Osteocyte (in vitro differentiated cells): ENCODE measurements at regions not wholly inside any gene's neighbourhood (a gene's known extent, or its start where the extent isn't known, plus 50 kb on each side); places are given as distances from the start of the nearest gene placed in this dataset.

Experiments used
- DNase-seq: peaks from one replicate; pipeline ENCODE4 v3.0.0; 2021; ENCODE audit warnings: mixed read lengths; ENCODE audit not compliant: unreplicated experiment; ENCODE audit errors: extremely low spot score
- H3K27ac Mint-ChIP-seq: one replicate; pipeline ENCODE4 v1.8.0; 2021; ENCODE audit warnings: mild to moderate bottlenecking, mixed read lengths; ENCODE audit not compliant: unreplicated experiment
- H3K27me3 Mint-ChIP-seq: one replicate; pipeline ENCODE4 v1.8.0; 2021; ENCODE audit warnings: mixed read lengths; ENCODE audit not compliant: unreplicated experiment
- H3K36me3 Mint-ChIP-seq: one replicate; pipeline ENCODE4 v1.8.0; 2021; ENCODE audit warnings: mixed read lengths; ENCODE audit not compliant: unreplicated experiment
- H3K4me1 Mint-ChIP-seq: one replicate; pipeline ENCODE4 v1.8.0; 2021; ENCODE audit warnings: mixed read lengths; ENCODE audit not compliant: unreplicated experiment
- H3K4me3 Mint-ChIP-seq: one replicate; pipeline ENCODE4 v1.8.0; 2021; ENCODE audit warnings: mild to moderate bottlenecking, moderate library complexity, mixed read lengths; ENCODE audit not compliant: unreplicated experiment
- H3K9me3 Mint-ChIP-seq: one replicate; pipeline ENCODE4 v1.8.0; 2021; ENCODE audit warnings: mixed read lengths; ENCODE audit not compliant: unreplicated experiment
- CTCF ChIP-seq: fragments of 200-600 bp; sonication (generic); IDR thresholded peaks from 2 replicates; pipeline ENCODE4 v1.5.0; 2021; ENCODE audit warnings: antibody characterized with exemption, mild to moderate bottlenecking, moderate library complexity

GRCh38 chr2:65586516-65586915 lies 154.1 kb upstream of the SPRED2 start:
- Mint-ChIP-seq H3K9me3 (peaks cover 3% of the 10 kb centered on the region), H3K27me3 (peaks cover 9% of the 10 kb centered on the region), H3K27ac (no peak overlapping the region), H3K4me1 (no peaks in the 10 kb centered on the region), H3K4me3 (no peak overlapping the region), H3K36me3 (no peaks in the 10 kb centered on the region)
- TF ChIP-seq CTCF: no peak
- no peak for DNase-seq

GRCh38 chr2:65583061-65583460 lies 150.7 kb upstream of the SPRED2 start:
- H3K36me3 Mint-ChIP-seq: no peaks in the 10 kb centered on the region

GRCh38 chr2:65582364-65582763 lies 150.0 kb upstream of the SPRED2 start:
- DNase-seq: no peak
- H3K4me3 Mint-ChIP-seq: no peak overlapping the region
- no peaks in the 10 kb centered on the region for H3K27me3 Mint-ChIP-seq

More at GRCh38 chr2:65583061-65583460, 150.7 kb upstream of the SPRED2 start:
- Mint-ChIP-seq H3K4me3 (no peak overlapping the region), H3K27ac (no peak overlapping the region), H3K4me1 (peaks cover 7% of the 10 kb centered on the region), H3K27me3 (no peaks in the 10 kb centered on the region), H3K9me3 (peaks cover 3% of the 10 kb centered on the region)
- TF ChIP-seq CTCF: no peak
- DNase-seq: no peak

GRCh38 chr2:65580824-65581223 lies 148.4 kb upstream of the SPRED2 start:
- no peak overlapping the region for H3K27ac Mint-ChIP-seq
- peaks cover 26% of the 10 kb centered on the region for H3K4me1 Mint-ChIP-seq
- H3K36me3 Mint-ChIP-seq: no peaks in the 10 kb centered on the region
- H3K9me3 Mint-ChIP-seq: peaks cover 5% of the 10 kb centered on the region
- H3K27me3 Mint-ChIP-seq: no peaks in the 10 kb centered on the region
- no peak for DNase-seq
- no peak for TF ChIP-seq CTCF
- H3K4me3 Mint-ChIP-seq: no peak overlapping the region

More at GRCh38 chr2:65582364-65582763, 150.0 kb upstream of the SPRED2 start:
- no peaks in the 10 kb centered on the region for H3K36me3 Mint-ChIP-seq
- H3K9me3 Mint-ChIP-seq: peaks cover 5% of the 10 kb centered on the region
- TF ChIP-seq CTCF: no peak
- no peak overlapping the region for H3K27ac Mint-ChIP-seq
- peaks cover 12% of the 10 kb centered on the region for H3K4me1 Mint-ChIP-seq

GRCh38 chr2:65579506-65580235 lies 147.3 kb upstream of the SPRED2 start:
- TF ChIP-seq CTCF: no peak
- Mint-ChIP-seq H3K9me3 (peaks cover 5% of the 10 kb centered on the region), H3K27ac (no peak overlapping the region), H3K4me1 (peaks cover 37% of the 10 kb centered on the region), H3K36me3 (no peaks in the 10 kb centered on the region), H3K27me3 (no peaks in the 10 kb centered on the region), H3K4me3 (no peak overlapping the region)
- no peak for DNase-seq
